ENCODE measurements at regions not wholly inside any gene's neighbourhood (a gene's known extent, or its start where the extent isn't known, plus 50 kb on each side); places are given as distances from the start of the nearest gene placed in this dataset.

GRCh38 chr15:85872125-85872524 is 77.4 kb upstream of the KLHL25 start:
- Mint-ChIP-seq H3K27me3 (peaks cover 55% of the 10 kb centered on the region), H3K27ac (no peak overlapping the region), H3K4me3 (no peak overlapping the region), H3K4me1 (peaks cover 4% of the 10 kb centered on the region), H3K36me3 (ENCODE audit: low read depth) (no peaks in the 10 kb centered on the region)
- ATAC-seq: no peak
- H3K9me3 ChIP-seq (ENCODE audit: control insufficient read depth, low read length, poor library complexity, severe bottlenecking): no peaks in the 10 kb centered on the region
- DNase-seq: no peak

- H3K9me3 ChIP-seq (ENCODE audit: control insufficient read depth, low read length, poor library complexity, severe bottlenecking): no peaks in the 10 kb centered on the region
- H3K27me3 Mint-ChIP-seq: peaks cover 70% of the 10 kb centered on the region
- no peak for ATAC-seq
- DNase-seq: no peak
- H3K4me1 Mint-ChIP-seq: peaks cover under 1% of the 10 kb centered on the region
- no peaks in the 10 kb centered on the region for H3K36me3 Mint-ChIP-seq (ENCODE audit: low read depth)
- no peak overlapping the region for H3K4me3 Mint-ChIP-seq
- H3K27ac Mint-ChIP-seq: no peak overlapping the region
Observed at GRCh38 chr15:85874236-85874635, 79.5 kb upstream of the KLHL25 start.

- ATAC-seq (no peak), DNase-seq (no peak)
- no peak overlapping the region for H3K4me3 Mint-ChIP-seq
- H3K27me3 Mint-ChIP-seq: peaks cover 79% of the 10 kb centered on the region
- no peak overlapping the region for H3K27ac Mint-ChIP-seq
- no peaks in the 10 kb centered on the region for H3K9me3 ChIP-seq (ENCODE audit: control insufficient read depth, low read length, poor library complexity, severe bottlenecking)
- peaks cover 3% of the 10 kb centered on the region for H3K4me1 Mint-ChIP-seq
- no peaks in the 10 kb centered on the region for H3K36me3 Mint-ChIP-seq (ENCODE audit: low read depth)
Observed at GRCh38 chr15:85875756-85876155, 81.0 kb upstream of the KLHL25 start.

GRCh38 chr15:85878828-85879225 is 84.1 kb upstream of the KLHL25 start:
- H3K27ac Mint-ChIP-seq: no peak overlapping the region
- no peaks in the 10 kb centered on the region for H3K9me3 ChIP-seq (ENCODE audit: control insufficient read depth, low read length, poor library complexity, severe bottlenecking)
- DNase-seq: no peak
- no peak for ATAC-seq
- peaks cover 3% of the 10 kb centered on the region for H3K4me1 Mint-ChIP-seq
- no peak overlapping the region for H3K4me3 Mint-ChIP-seq
- H3K36me3 Mint-ChIP-seq (ENCODE audit: low read depth): no peaks in the 10 kb centered on the region
- H3K27me3 Mint-ChIP-seq: peaks cover 62% of the 10 kb centered on the region

- no peaks in the 10 kb centered on the region for H3K9me3 ChIP-seq (ENCODE audit: control insufficient read depth, low read length, poor library complexity, severe bottlenecking)
- ATAC-seq (no peak), DNase-seq (no peak)
- Mint-ChIP-seq H3K36me3 (ENCODE audit: low read depth) (no peaks in the 10 kb centered on the region), H3K27me3 (peaks cover 60% of the 10 kb centered on the region), H3K4me1 (peaks cover 3% of the 10 kb centered on the region), H3K4me3 (no peak overlapping the region), H3K27ac (peak overlapping the region; percentile 21)
Observed at GRCh38 chr15:85879334-85880163, 84.8 kb upstream of the KLHL25 start.

- ATAC-seq: no peak
- H3K36me3 Mint-ChIP-seq (ENCODE audit: low read depth): no peaks in the 10 kb centered on the region
- H3K27me3 Mint-ChIP-seq: peaks cover 60% of the 10 kb centered on the region
- DNase-seq: no peak
- H3K9me3 ChIP-seq (ENCODE audit: control insufficient read depth, low read length, poor library complexity, severe bottlenecking): no peaks in the 10 kb centered on the region
- peaks cover 3% of the 10 kb centered on the region for H3K4me1 Mint-ChIP-seq
- no peak overlapping the region for H3K4me3 Mint-ChIP-seq
- H3K27ac Mint-ChIP-seq: no peak overlapping the region
Observed at GRCh38 chr15:85880501-85881190, 85.9 kb upstream of the KLHL25 start.

GRCh38 chr15:85886309-85886811 is 91.6 kb upstream of the KLHL25 start:
- Mint-ChIP-seq H3K27me3 (peaks cover 43% of the 10 kb centered on the region), H3K36me3 (ENCODE audit: low read depth) (peaks cover 4% of the 10 kb centered on the region), H3K4me1 (peaks cover 7% of the 10 kb centered on the region), H3K4me3 (no peak overlapping the region), H3K27ac (no peak overlapping the region)
- no peak for DNase-seq
- no peak for ATAC-seq
- H3K9me3 ChIP-seq (ENCODE audit: control insufficient read depth, low read length, poor library complexity, severe bottlenecking): no peaks in the 10 kb centered on the region

GRCh38 chr15:85889956-85890619 is 95.4 kb upstream of the KLHL25 start:
- Mint-ChIP-seq H3K36me3 (ENCODE audit: low read depth) (peaks cover 9% of the 10 kb centered on the region), H3K27ac (no peak overlapping the region), H3K4me3 (no peak overlapping the region), H3K4me1 (peaks cover 7% of the 10 kb centered on the region), H3K27me3 (peaks cover 54% of the 10 kb centered on the region)
- no peaks in the 10 kb centered on the region for H3K9me3 ChIP-seq (ENCODE audit: control insufficient read depth, low read length, poor library complexity, severe bottlenecking)
- ATAC-seq: no peak
- no peak for DNase-seq

- no peak for DNase-seq
- peaks cover 11% of the 10 kb centered on the region for H3K36me3 Mint-ChIP-seq (ENCODE audit: low read depth)
- H3K4me1 Mint-ChIP-seq: peaks cover 7% of the 10 kb centered on the region
- no peaks in the 10 kb centered on the region for H3K9me3 ChIP-seq (ENCODE audit: control insufficient read depth, low read length, poor library complexity, severe bottlenecking)
- H3K4me3 Mint-ChIP-seq: no peak overlapping the region
- no peak for ATAC-seq
- H3K27me3 Mint-ChIP-seq: peaks cover 49% of the 10 kb centered on the region
- no peak overlapping the region for H3K27ac Mint-ChIP-seq
Observed at GRCh38 chr15:85890620-85890980, 95.9 kb upstream of the KLHL25 start.

- ATAC-seq (no peak), DNase-seq (no peak)
- Mint-ChIP-seq H3K4me3 (no peak overlapping the region), H3K27me3 (peaks cover 40% of the 10 kb centered on the region), H3K4me1 (peaks cover 7% of the 10 kb centered on the region), H3K36me3 (ENCODE audit: low read depth) (peaks cover 10% of the 10 kb centered on the region), H3K27ac (no peak overlapping the region)
- H3K9me3 ChIP-seq (ENCODE audit: control insufficient read depth, low read length, poor library complexity, severe bottlenecking): no peaks in the 10 kb centered on the region
Observed at GRCh38 chr15:85891470-85891869, 96.7 kb upstream of the KLHL25 start.

GRCh38 chr15:85892232-85892631 is 97.5 kb upstream of the KLHL25 start:
- no peaks in the 10 kb centered on the region for H3K9me3 ChIP-seq (ENCODE audit: control insufficient read depth, low read length, poor library complexity, severe bottlenecking)
- ATAC-seq (no peak), DNase-seq (no peak)
- Mint-ChIP-seq H3K27me3 (peaks cover 36% of the 10 kb centered on the region), H3K27ac (no peak overlapping the region), H3K4me1 (peaks cover 9% of the 10 kb centered on the region), H3K36me3 (ENCODE audit: low read depth) (peaks cover 9% of the 10 kb centered on the region), H3K4me3 (no peak overlapping the region)

- DNase-seq: no peak
- peak overlapping the region; percentile 22 for H3K27ac Mint-ChIP-seq
- H3K4me1 Mint-ChIP-seq: peaks cover 5% of the 10 kb centered on the region
- peaks cover 5% of the 10 kb centered on the region for H3K36me3 Mint-ChIP-seq (ENCODE audit: low read depth)
- H3K4me3 Mint-ChIP-seq: no peak overlapping the region
- H3K27me3 Mint-ChIP-seq: peaks cover 18% of the 10 kb centered on the region
- ATAC-seq: no peak
- H3K9me3 ChIP-seq (ENCODE audit: control insufficient read depth, low read length, poor library complexity, severe bottlenecking): no peaks in the 10 kb centered on the region
Observed at GRCh38 chr15:85897207-85897894, 102.6 kb upstream of the KLHL25 start.
